Liver (tissue), 8 donors: ENCODE measurements at regions not wholly inside any gene's neighbourhood (a gene's known extent, or its start where the extent isn't known, plus 50 kb on each side); places are given as distances from the start of the nearest gene placed in this dataset.

Source experiments
- DNase-seq: peaks from one replicate; pipeline ENCODE4 v3.0.0-alpha.2; 2017; ENCODE audit warnings: low spot score
- H3K27ac ChIP-seq, 2 donors: one replicate each; pipeline ENCODE4 v1.7.0; 2013; ENCODE audit warnings: inconsistent platforms in 2 of 2, low read length in 2 of 2, control low read depth in 1 of 2, low read depth in 1 of 2, mild to moderate bottlenecking in 1 of 2
- H3K27me3 ChIP-seq, 4 donors: one replicate each; pipeline versions ENCODE4 v1.6.1 to v1.7.0; 2013; ENCODE audit warnings: low read length in 3 of 4, inconsistent platforms in 1 of 4, mild to moderate bottlenecking in 1 of 4, moderate library complexity in 1 of 4; ENCODE audit not compliant: control insufficient read depth in 4 of 4, insufficient read depth in 4 of 4
- H3K36me3 ChIP-seq, 4 donors: one replicate each; pipeline versions ENCODE4 v1.6.1 to v1.7.0; 2013; ENCODE audit warnings: low read length in 3 of 4, mild to moderate bottlenecking in 3 of 4, low read depth in 1 of 4, moderate library complexity in 1 of 4; ENCODE audit not compliant: control insufficient read depth in 4 of 4, insufficient read depth in 3 of 4
- H3K4me1 ChIP-seq, 4 donors: one replicate each; pipeline versions ENCODE4 v1.6.1 to v1.7.0; 2013; ENCODE audit warnings: low read length in 3 of 4, mild to moderate bottlenecking in 3 of 4, moderate library complexity in 1 of 4; ENCODE audit not compliant: control insufficient read depth in 4 of 4, insufficient read depth in 4 of 4
- H3K4me3 ChIP-seq, 3 donors: one replicate each; pipeline versions ENCODE4 v1.6.1 to v1.7.0; 2013; ENCODE audit warnings: low read length in 3 of 3, control low read depth in 1 of 3, low read depth in 1 of 3, mild to moderate bottlenecking in 1 of 3
- H3K9ac ChIP-seq, 2 donors: one replicate each; pipeline ENCODE4 v1.7.0; 2013; ENCODE audit warnings: low read length in 2 of 2, mild to moderate bottlenecking in 2 of 2, moderate library complexity in 2 of 2, control low read depth in 1 of 2, low read depth in 1 of 2
- H3K9me3 ChIP-seq, 4 donors: one replicate each; pipeline versions ENCODE4 v1.6.1 to v1.7.0; 2013; ENCODE audit warnings: low read length in 3 of 4; ENCODE audit not compliant: control insufficient read depth in 4 of 4
- ATF3 ChIP-seq: IDR thresholded peaks from 2 replicates; pipeline ENCODE4 v1.6.1; 2016; ENCODE audit warnings: antibody characterized with exemption
- CTCF ChIP-seq: fragments of 150-350 bp; IDR thresholded peaks from 2 replicates; pipeline ENCODE4 v1.5.1; 2017; ENCODE audit warnings: improper control_type of control experiment, low read depth, low read length; ENCODE audit not compliant: missing input control
- FOXA1 ChIP-seq: IDR thresholded peaks from 2 replicates; pipeline ENCODE4 v1.6.1; 2016; ENCODE audit warnings: antibody characterized with exemption
- FOXA2 ChIP-seq: IDR thresholded peaks from 2 replicates; pipeline ENCODE4 v1.6.1; 2016; ENCODE audit warnings: antibody characterized with exemption
- GABPA ChIP-seq, 2 donors: IDR thresholded peaks in 1 of 2; conservative IDR thresholded peaks in 1 of 2; 2 replicates each; pipeline ENCODE4 v1.6.1; 2016; ENCODE audit warnings: antibody characterized with exemption in 2 of 2, mild to moderate bottlenecking in 1 of 2, moderate library complexity in 1 of 2
- HNF4A ChIP-seq, 2 donors: conservative IDR thresholded peaks; 2 replicates each; pipeline ENCODE4 v1.6.1; 2016; ENCODE audit warnings: antibody characterized with exemption in 2 of 2, mild to moderate bottlenecking in 2 of 2
- HNF4G ChIP-seq: IDR thresholded peaks from 2 replicates; pipeline ENCODE4 v1.6.1; 2016; ENCODE audit warnings: antibody characterized with exemption
- JUND ChIP-seq, 2 donors: IDR thresholded peaks; 2 replicates each; pipeline ENCODE4 v1.6.1; 2016; ENCODE audit warnings: antibody characterized with exemption in 2 of 2
- MAX ChIP-seq: IDR thresholded peaks from 2 replicates; pipeline ENCODE4 v1.6.1; 2016; ENCODE audit warnings: antibody characterized with exemption
- NR2F2 ChIP-seq: IDR thresholded peaks from 2 replicates; pipeline ENCODE4 v1.6.1; 2016; ENCODE audit warnings: antibody characterized with exemption
- RAD21 ChIP-seq, 2 donors: IDR thresholded peaks; 2 replicates each; pipeline ENCODE4 v1.6.1; 2016; ENCODE audit warnings: antibody characterized with exemption in 2 of 2, mild to moderate bottlenecking in 2 of 2
- REST ChIP-seq: IDR thresholded peaks from 2 replicates; pipeline ENCODE4 v1.6.1; 2016; ENCODE audit warnings: antibody characterized with exemption, mild to moderate bottlenecking
- SP1 ChIP-seq: IDR thresholded peaks from 2 replicates; pipeline ENCODE4 v1.6.1; 2018; ENCODE audit warnings: antibody characterized with exemption, mild to moderate bottlenecking
- TAF1 ChIP-seq: conservative IDR thresholded peaks from 2 replicates; pipeline ENCODE4 v1.6.1; 2016; ENCODE audit warnings: antibody characterized with exemption, mild to moderate bottlenecking
- YY1 ChIP-seq: IDR thresholded peaks from 2 replicates; pipeline ENCODE4 v1.6.1; 2016; ENCODE audit warnings: antibody characterized with exemption, mild to moderate bottlenecking
- ZBTB33 ChIP-seq: IDR thresholded peaks from 2 replicates; pipeline ENCODE4 v1.6.1; 2016; ENCODE audit warnings: antibody characterized with exemption
- WGBS: extraction: QIAGEN DNeasy Blood & Tissue Kit; methylation state at CpG from one replicate; pipeline ENCODE4 v1.1.7; 2013; 5-methylcytosine and 5-hydroxymethylcytosine counted together
- donor health status: healthy.
- donor health status: healthy.
- donor health status: healthy.
- donor health status: healthy.
- donor health status: healthy.

- H3K36me3 ChIP-seq: no peaks in the 10 kb centered on the region
- no peak overlapping the region for H3K27ac ChIP-seq
- whole genome bisulfite sequencing: 89% methylated on average over 3 of the region's 3 CpGs
- no peak overlapping the region for H3K4me3 ChIP-seq
- no peaks in the 10 kb centered on the region for H3K4me1 ChIP-seq
- no peaks in the 10 kb centered on the region for H3K9me3 ChIP-seq
- DNase-seq: no peak
- H3K27me3 ChIP-seq: no peaks in the 10 kb centered on the region
- H3K9ac ChIP-seq: no peak overlapping the region
- TF ChIP-seq JUND (IDR thresholded peaks at IDR 0.05) (no peak), FOXA2 (no peak), HNF4G (no peak), SP1 (no peak), MAX (no peak), GABPA (IDR thresholded peaks at IDR 0.05 in 1 of 2, conservative IDR thresholded peaks at IDR 0.05 in 1 of 2) (no peak), YY1 (no peak), NR2F2 (no peak), RAD21 (IDR thresholded peaks at IDR 0.05) (no peak), TAF1 (no peak), FOXA1 (no peak), HNF4A (conservative IDR thresholded peaks at IDR 0.05) (no peak), ZBTB33 (no peak), ATF3 (no peak), REST (no peak)
Measured at GRCh38 chr15:35738370-35738769, 192.4 kb upstream of the DPH6 start.

GRCh38 chr15:35740761-35741160 is 194.8 kb upstream of the DPH6 start:
- Histone ChIP-seq H3K9ac (no peak overlapping the region), H3K4me1 (no peaks in the 10 kb centered on the region), H3K27ac (no peak overlapping the region), H3K27me3 (no peaks in the 10 kb centered on the region), H3K9me3 (no peaks in the 10 kb centered on the region), H3K36me3 (no peaks in the 10 kb centered on the region), H3K4me3 (no peak overlapping the region)
- DNase-seq: no peak
- TF ChIP-seq FOXA1 (no peak), CTCF (no peak)
